IPS-NIHi7 (cell line): ENCODE measurements at regions not wholly inside any gene's neighbourhood (a gene's known extent, or its start where the extent isn't known, plus 50 kb on each side); places are given as distances from the start of the nearest gene placed in this dataset.

ENCODE experiments used
- DNase-seq: peaks from one replicate; pipeline ENCODE4 v3.0.0; 2012; ENCODE audit warnings: mixed read lengths; ENCODE audit errors: extremely low spot score

DNA sequence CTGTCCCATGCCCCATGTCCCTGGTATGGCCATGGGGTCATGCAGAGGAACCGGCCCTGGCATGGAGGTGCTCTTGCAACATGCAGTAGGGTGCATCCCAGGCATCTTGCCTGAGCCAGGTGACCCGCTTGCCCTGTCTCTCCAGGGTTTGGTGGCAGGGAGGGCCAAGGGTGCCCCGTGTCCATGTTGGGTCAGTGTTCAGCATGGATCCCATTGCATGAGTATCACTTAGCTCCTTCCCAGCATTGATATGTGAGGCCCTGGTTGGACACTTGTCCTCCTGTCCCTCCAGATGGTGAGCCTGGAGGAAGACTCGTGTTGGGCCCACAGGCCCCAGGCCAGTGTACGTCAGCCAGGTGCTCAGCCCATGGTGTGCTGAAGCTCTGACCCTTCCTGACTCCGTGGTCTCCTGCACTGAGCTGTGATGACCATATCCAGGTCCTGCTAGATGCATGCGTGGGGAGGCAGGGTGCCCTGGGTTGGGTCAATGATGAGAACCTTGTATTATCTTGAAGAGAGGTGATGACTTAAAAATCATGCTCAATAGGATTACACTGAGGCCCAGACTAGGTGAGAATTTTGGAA, 205.0 kb downstream of the UBE3A start:
- no peak for DNase-seq

DNA sequence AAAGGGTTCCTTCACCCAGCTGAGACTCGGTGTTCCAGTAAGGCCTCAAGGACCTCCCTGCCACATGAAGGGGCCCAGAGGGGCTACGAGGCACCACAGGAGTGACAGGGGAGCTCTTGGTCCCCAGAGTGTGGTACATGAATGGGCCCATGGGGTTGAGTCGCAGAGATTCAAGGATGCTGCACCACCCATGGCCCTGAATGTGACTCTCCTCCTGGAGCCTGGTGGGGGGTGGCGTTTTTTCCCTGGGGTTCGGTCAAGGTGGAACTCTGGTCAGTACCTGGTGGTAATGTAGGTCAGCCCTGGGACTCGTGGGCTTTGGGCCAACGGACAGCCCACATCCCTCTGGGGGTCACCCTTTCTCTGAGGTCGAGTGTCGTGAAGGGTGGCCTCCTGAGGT, 204.0 kb downstream of the UBE3A start:
- DNase-seq: no peak

DNA sequence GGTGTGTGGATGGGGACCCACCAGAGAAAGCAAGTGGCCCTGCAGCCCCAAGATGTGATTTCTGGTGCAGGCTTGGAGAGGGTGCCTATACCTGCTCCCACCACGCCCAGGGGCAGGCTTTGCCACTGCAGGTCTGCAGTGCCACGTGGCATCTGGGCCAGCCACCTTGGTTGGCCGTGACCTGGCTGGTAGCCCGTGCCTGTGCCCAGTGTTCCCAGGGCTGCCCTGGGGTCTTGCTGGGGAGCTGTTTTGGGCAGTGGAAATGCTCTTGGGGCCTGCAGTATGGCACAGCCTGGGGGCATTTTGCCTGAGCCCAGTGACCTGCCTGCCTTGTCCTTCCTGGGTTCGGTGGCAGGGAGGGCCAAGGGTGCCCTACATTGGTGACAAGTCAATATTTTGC, 203.4 kb downstream of the UBE3A start:
- DNase-seq: no peak

DNA sequence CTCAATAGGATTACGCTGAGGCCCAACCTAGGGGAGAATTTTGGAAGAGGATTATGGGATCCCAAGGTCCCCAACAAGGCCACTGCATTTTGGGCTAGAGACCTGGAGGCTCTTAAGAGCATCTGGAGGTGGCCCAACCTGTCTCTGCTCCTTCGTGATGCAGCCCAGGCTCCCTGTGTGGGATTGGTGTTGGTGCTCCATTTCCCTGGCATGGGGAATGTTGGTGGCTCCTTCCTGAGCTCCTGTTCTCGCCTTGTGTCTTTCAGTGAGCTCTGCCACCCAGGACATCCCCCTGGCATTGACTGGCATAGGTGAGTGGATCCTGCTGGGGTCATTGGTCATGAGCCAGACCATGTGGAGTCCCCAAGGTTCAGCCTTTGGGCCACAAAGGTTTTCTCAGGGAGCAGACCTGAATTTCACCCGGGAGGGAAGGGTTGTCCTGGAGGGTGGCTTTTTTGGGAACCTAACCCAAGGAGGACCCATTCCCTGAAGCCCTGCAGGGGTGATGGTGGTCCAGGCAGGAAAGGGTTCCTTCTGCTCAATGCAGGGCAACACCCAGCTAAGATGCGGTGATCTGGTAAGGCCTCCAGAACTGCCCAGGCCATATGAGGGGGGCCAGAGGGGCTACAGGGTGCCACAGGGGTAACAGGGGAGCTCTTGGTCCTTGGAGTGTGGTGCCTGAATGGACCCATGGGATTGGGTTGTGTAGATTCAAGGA, 202.5 kb downstream of the UBE3A start:
- no peak for DNase-seq

DNA sequence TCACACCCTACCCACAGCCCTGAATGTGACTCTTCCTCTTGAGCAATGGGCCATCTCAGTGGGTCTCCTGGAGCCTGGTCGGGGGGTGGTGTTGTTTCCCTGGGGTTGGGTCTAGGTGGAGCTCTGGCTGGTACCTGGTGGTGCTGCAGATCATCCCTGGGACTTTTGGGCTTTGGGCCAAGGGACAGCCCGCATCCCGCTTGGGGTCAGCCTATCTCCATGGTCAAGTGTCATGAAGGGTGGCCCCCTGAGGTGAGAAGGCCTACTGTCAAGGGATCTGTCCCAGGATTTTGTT, 202.0 kb downstream of the UBE3A start:
- DNase-seq: no peak

DNA sequence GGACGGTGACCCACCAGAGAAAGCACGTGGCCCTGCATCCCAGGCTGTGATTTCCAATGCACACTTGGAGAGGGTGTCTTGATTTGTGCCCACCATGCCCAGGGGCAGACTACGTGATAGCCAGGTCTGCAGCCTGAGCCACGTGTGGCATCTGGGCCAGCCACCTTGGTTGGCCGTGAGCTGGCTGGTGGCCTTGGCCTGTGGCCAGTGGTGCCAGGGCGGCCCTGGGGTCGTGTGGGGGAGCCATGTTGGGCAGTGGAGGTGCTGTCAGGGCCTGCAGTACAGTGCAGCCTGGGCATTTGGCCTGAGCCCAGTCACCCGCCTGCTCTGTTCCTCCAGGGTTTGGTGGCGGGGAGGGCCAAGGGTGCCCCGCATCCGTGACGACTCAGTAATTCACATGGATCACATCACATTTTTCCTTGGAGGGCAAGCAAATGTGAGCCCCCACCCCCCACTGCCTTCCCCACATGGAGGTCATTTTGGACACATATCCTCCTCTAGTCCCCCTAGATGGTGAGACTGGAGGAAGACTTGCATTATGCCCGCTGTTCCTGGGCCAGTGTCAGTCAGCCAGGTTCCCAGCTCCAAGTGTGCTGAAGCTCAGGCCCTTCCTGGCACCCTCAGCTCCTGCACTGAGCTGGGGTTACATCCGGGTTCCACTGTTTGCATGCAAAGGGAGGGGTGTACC, 201.4 kb downstream of the UBE3A start:
- DNase-seq: no peak

DNA sequence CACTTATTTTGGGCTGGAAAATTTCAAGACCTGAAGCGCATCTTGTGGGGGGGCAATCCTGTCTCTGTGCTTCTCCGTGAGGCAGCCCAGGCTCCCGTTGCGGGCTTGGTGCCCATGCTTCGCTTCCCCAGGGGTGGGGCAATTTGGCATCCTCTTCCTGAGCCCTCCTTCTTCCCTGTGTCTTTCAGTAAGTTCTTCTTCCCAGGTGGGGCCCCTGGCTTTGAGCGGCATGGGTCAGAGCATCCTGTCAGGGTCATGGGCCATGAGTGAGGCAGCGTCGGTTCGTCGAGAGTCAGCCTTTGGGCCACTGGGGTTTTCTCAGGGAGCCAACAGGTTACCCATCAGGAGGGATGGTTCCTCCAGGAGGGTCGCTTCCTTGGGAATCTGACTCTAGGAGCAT, 200.7 kb downstream of the UBE3A start:
- no peak for DNase-seq

DNA sequence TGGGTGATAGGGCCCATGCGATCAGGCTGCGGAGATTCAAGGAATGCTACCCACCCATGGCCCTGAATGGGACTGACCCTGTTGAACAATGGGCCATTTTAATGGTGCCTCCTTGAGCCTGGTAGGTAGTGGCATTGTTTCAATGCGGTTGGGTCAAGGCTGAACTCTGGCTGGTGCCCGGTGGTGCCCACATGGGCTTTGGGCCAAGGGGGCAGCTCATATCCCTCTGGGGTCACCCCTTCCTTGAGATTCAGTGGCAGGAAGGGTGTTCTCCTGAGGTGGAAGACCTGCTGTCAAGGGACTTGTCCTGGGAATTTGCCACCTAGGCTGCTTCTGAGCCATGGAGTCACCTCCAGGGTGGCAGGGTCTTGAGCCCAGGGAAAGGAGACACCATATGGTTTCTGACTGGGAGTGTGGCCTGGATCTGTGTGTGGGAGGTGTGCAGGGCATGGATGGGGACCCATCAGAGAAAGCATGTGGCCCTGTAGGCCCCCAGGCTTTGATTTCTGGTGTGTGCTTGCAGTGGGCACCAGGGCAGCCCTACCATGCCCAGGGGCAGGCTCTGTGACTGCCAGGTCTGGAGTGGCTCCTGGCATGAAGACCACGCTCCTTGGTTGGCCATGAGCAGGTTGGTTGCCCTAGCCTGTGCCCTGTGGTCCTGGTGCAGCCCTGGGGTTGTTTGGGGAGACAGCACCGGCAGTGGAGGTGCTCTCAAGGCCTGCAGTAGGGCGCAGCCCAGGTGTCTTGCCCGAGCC, 199.9 kb downstream of the UBE3A start:
- no peak for DNase-seq

DNA sequence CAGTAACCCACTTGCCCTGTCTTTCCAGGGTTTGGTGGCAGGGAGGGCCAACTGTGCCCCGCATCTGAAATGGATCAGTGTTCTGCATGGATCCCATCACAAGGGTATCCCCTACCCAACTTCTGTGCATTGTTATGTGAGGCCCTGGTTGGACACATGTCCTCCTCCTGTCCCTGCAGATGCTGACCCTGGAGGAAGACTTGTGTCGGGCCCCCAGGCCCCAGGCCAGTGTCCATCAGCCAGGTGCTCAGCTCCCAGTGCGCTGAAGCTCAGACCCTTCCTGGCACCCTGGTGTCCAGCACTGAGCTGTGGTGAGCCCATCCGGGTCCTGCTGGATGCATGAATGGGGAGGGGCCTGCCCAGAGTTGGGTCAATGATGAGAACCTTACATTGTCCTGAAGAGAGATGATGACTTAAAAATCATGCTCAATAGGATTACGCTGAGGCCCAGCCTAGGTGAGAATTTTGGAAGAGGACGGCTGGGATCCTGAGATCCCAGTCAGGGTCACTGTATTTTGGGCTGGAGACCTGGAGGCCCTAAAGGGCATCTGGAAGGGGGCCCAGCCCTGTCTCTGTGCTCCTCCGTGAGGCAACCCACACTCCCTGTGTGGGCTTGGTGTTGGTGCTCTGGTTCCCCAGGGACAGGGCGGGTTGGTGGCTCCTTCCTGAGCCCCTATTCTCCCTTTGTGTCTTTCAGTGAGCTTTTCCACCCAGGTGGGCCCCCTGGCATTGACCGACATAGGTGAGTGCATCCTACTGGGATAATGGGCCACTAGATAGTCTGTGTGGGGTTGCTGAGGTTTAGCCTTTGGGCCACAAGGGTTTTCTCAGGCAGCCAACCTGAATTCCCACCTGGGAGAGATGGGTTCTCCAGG, 199.1 kb downstream of the UBE3A start:
- DNase-seq: no peak

DNA sequence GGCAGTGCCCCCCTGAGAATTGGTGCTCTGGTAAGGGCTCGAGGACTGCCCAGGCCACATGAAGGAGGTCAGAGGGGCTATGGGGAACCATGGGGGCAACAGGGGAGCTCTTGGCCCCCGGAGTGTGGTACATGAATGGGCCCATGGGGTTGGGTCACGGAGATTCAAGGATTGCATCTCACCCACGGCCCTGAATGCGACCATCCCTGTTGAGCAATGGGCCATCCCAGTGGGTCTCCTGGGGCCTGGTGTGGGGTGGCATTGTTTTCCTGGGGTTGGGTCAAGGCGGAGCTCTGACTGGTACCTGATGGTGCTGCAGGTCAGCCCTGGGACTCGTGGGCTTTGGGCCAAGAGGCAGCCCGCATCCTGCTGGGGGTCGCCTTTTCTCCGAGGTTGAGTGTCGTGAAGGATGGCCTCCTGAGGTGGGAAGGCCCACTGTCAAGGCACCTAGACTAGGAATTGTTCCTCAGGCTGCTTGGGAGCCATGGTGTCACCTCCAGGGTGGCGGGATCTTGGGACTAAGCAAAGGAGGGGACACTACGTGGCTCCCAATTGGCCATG, 198.3 kb downstream of the UBE3A start:
- DNase-seq: no peak

DNA sequence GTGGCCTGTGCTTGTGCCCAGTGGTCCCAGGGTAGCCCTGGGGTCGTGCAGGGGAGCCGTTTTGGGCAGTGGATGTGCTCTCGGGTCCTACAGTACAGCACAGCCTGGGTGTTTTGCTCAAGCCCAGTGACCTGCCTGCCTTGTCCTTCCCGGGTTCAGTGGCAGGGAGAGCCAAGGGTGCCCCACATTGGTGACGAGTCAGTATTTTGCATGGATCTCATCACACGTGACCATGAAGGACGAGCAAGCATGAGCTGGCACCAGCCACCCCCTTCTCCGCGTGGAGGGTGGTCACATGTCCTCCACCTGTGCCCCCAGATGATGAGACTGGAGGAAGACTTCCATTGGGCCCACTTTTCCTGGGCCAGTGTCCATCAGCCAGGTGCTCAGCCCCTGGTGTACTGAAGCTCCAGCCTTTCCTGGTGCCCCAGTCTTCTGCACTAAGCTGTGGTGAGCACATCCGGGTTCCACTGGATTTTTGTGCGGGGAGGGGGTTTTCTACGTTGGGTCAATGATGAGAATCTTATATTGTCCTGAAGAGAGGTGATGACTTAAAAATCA, 197.5 kb downstream of the UBE3A start:
- DNase-seq: no peak

DNA sequence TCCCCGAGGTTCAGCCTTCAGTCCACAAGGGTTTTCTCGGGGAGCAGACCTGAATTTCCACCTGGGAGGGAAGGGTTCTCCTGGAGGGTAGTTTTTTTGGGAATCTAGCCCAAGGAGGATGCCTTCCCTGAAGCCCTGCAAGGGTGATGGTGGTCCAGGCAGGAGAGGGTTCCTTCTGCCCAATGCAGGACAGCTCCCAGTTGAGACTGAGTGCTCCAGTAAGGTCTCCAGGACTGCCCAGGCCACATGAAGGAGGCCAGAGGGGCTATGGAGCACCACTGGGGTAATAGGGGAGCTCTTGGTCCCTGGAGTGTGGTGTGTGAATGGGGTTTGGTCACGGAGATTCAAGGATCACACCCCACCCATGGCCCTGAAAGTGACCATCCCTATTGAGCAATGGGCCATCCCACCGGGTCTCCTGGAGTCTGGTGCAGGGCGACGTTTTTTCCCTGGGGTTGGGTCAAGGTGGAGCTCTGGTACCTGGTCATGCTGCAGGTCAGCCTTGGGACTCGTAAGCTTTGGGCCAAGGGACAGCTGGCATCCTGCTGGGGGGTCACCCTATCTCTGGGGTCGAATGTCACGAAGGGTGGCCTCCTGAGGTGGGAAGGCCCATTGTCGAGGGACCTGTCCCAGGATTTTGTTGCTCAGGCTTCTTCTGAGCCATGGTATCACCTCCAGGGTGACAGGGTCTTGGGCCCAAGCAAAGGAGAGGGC, 196.5 kb downstream of the UBE3A start:
- no peak for DNase-seq

DNA sequence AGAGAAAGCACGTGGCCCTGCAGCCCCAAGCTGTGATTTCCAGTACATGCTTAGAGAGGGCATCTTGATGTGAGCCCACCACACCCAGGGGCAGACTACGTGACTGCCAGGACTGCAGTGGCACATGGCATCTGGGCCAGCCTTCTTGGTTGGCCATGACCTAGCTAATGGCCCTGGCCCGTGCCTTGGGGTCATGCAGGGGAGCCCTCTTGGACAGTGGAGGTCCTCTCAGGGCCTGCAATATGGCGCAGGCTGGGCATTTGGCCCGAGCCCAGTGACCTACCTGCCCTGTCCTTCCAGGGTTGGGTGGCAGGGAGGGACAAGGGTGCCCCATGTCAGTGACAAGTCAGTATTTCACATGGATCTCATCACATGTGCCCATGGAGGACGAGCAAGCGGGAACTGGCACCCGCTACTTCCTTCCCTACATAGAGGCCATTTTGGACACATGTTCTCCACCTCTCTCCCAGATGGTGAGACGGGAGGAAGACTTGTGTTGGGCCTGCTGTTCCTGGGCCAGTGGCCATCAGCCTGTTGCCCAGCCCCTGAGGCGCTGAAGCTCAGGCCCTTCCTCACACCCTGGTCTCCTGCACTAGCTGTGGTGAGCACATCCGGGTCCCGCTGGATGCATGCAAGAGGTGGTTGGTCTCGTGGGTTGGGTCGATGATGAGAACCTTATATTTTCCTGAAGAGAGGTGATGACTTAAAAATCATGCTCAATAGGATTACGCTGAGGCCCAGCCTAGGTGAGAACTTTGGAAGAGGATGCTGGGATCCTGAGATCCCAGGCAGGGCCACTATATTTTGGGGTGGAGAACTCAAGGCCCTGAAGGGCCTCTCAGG, 195.6 kb downstream of the UBE3A start:
- no peak for DNase-seq

DNA sequence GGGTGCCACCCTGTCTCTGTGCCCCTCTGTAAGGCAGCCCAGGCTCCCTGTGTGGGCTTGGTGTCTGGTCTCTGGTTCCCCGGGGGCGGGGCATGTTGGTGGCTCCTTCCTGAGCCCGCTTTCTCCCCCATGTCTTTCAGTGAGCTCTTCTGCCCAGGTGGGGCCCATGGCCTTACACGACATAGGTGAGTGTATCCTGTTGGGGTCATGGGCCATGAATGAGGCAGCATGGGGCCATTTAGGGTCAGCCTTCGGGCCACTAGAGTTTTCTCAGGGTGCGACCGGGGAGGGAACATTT, 195.1 kb downstream of the UBE3A start:
- no peak for DNase-seq

DNA sequence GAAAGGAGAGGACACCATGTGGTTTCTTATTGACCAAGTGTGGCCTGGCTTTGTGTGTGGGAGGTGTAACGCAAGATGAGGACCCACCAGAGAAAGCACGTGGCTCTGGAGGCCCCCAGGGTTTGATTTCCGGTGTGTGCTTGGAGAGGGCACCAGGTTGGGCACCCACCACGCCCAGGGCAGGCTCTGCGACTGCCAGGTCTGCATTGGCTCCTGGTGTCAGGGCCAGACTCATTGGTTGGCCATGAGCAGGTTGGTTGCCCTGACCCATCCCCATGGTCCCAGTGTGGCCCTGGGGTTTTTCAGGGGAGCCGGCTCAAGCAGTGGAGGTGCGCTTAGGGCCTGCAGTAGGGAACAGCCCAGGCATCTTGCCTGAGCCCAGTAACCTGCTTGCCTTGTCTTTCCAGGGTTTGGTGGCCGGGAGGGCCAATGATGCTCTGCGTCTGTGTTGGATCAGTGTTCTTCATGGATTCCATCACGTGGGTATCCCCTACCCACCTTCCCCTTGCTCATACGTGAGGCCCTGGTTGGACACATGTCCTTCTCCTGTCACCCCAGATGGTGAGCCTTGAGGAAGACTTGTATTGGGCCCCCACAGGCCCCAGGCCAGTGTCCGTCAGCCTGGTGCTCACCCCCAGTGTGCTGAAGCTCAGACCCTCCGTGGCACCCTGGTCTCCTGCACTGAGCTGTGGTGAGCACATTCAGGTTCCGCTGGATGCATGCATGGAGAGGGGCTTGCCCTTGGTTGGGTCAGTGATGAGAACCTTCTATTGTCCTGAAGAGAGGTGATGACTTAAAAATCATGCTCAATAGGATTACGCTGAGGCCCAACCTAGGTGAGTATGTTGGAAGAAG, 193.9 kb downstream of the UBE3A start:
- DNase-seq: no peak

DNA sequence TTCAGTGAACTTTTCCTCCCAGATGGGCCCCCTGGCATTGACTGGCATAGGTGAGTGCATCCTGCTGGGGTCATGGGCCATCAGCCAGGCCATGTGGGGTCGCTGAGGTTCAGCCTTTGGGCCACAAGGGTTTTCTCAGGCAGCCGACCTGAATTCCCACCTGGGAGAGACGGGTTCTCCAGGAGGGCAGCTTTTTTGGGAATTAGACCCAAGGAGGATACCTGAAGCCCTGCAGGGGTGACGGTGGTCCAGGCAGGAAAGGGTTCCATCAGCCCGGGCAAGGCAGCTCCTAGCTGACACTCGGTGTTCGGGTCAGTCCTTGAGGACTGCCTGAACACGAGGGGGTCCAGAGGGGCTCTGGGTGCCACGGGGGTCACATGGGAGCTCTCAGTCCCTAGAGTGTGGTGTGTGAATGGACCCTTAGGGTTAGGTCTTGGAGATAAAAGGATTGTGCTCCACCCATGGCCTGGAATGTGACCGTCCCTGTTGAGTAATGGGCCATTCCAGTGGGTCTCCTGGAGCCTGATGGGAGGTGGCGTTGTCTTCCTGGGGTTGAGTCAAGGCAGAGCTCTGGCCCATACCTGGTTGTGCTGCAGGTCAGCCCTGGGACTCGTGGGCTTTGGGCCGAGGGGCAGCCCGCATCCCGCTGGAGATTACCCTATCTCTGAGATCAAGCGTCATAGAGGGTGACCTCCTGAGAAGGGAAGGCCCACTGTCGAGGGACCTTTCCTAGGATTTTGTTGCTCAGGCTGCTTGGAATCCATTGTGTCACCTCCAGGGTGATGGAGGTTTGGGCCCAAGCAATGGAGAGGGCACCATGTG, 192.8 kb downstream of the UBE3A start:
- DNase-seq: no peak

DNA sequence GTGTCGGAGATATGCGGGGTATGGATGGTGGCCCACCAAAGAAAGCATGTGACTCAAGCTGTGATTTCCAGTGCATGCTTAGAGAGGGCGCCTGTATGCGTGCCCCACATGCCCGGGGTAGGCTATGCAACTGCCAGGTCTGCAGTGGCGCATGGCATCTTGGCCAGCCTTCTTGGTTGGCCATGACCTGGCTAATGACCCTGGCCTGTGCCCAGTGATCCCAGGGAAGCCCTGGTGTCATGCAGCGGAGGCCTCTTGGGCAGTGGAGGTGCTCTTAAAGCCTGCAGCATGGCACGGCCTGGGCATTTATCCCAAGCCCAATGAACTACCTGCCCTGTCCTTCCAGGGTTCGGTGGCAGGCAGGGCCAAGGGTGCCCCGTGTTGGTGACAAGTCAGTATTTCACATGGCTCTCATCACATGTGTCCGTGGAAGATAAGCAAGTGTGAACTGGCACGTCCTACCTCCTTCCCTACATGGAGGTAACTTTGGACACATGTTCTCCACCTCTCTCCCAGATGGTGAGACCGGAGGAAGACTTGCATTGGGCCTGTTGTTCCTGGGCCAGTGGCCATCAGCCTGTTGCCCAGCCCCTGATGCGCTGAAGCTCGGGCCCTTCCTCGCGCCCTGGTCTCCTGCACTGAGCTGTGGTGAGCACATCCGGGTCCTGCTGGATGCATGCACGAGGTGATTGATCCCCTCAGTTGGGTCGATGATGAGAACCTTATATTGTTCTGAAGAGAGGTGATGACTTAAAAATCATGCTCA, 192.0 kb downstream of the UBE3A start:
- no peak for DNase-seq
